Superior temporal gyrus (tissue), 1 donor: ENCODE measurements at regions not wholly inside any gene's neighbourhood (a gene's known extent, or its start where the extent isn't known, plus 50 kb on each side); places are given as distances from the start of the nearest gene placed in this dataset.

ENCODE experiments used
- DNase-seq: peaks from one replicate; pipeline ENCODE4 v3.0.0-alpha.2; 2016; ENCODE audit errors: extremely low spot score

GRCh38 chr1:209265301-209265700 lies 318.2 kb upstream of the CAMK1G start:
- no peak for DNase-seq

GRCh38 chr1:209266590-209267205 lies 316.8 kb upstream of the CAMK1G start:
- DNase-seq, result peak; percentile 19

DNA sequence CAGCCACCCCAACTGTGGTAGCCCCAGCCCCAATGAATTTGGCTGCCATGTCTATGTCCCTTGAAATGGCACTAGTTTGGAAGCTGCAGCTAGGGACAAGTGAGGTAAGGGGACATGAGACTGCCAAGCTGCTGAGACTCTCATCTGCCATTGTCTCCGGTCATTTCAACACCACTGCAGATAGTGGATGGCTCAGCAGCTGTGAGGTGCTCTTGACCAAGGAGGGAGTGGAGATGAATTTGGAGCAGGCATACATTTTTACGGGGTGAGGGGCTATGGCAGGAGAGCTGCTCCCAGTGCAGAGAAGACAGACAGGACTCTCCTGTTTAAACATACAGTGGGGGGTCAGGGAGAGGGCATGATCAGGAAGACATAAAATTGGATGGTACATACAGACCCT lies 315.5 kb upstream of the CAMK1G start:
- DNase-seq, result no peak

DNA sequence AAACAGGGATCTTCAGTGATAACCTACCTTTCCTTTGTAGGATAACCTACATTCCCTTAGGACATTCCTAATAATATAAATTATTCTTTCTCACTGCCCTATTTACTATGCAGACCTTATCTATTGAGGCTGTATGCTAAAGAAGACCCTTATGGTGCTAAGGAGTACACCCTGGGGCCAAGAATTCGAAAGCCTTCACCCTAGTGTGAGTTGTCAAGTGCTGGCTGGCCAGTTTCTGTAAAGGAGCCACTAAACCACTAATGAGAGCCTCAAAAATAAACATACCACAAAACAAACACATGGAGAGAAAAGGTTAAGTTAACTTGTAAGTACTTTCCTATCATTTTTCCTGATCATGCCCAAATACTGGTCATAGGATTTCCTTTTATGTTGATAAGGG lies 315.0 kb upstream of the CAMK1G start:
- no peak for DNase-seq

GRCh38 chr1:209276321-209276720 lies 307.2 kb upstream of the CAMK1G start:
- no peak for DNase-seq

- no peak for DNase-seq
Measured at GRCh38 chr1:209277662-209278061, 305.9 kb upstream of the CAMK1G start.

DNA sequence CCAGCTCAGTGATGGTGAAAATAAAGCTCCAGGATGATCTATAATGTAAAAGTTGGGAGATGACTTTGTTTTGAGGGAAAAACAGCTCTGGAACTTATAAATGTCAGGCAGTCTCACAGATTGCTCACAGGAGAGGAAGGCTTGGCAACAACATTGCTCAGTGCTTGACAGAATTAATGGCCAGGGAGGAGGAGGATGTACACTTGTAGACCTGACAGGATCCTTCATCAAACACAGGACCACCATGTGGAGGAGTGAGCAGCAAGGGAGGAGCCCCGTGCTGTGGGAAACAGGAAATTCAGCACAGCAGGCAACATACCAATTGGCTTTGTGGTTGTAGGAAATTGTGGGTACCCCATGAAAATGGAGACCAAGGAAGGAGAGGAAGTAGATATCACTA lies 291.8 kb upstream of the CAMK1G start:
- DNase-seq, result no peak

GRCh38 chr1:209302779-209303568 lies 280.5 kb upstream of the CAMK1G start:
- DNase-seq, result no peak

DNA sequence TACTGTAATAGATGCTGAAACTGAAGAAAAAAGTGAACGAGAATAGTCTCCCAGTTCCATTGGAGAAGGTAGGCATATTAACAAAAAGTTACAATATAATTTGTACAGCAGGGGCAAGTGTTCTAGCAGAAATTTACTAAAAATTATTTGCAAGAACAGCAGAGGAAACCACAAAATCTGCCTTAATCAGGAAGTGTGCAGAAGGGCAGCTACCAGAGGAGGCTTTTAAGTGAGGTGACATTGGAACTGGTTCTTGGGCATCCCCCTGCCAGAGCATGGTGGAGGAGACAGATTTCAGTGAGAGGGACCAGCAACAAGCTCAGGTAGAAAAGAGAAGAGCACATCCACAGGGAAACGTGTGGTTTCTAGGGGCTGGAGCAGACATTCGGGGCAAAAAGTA lies 279.3 kb upstream of the CAMK1G start:
- DNase-seq, result no peak

DNA sequence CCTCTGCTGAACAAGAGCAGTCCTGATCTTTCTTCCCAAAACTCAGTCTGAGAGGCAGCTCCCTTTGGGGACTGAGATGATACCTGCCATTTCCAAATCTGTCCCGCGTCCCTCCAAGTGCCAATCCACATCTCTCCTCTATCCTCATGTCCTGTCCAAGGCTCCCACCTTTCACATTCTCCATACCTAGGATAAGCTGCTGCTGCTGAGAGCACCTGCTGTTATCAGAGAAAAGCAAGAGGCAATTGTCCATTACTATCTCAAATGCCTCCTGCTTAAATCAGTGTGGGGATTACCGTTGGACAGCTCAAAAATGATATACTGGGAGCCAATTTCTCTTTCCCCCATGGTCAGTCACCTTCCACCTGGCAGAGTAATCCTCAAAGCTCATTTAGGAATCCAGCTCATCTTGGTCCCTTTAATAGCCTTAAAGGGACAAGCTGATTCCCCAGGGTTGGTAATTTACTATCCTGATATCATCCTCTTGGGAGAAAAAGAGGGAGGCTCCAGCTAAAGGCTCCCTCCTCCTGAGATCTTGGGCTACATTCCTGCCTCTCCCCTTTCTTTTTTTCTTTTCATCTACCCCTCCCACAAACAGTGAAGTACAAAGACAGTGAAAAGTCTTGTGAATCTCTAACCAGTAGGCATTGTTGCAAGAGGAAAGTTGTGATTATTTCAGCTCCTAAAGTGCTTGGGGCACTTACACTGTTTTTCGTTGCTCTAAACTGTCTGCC lies 278.1 kb upstream of the CAMK1G start:
- DNase-seq, result no peak

DNA sequence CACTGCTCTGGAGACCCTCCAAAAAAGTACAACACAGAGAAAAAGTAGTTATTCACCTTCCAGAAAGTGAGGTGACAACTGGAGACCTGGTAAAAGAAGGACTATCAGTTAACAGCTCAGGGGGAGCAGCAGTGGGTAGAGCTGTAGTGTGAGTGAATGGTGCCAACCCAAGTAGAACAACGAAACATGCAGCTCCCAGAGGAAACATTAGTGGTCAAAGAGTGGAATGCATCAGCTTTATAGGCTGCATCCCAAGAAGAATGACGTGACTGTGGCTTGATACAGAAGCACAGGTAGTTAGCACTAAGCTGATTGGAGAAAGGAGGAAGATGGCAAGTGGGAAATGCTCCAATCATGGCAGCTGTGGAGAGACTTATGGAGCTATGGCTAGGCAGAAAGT lies 275.7 kb upstream of the CAMK1G start:
- DNase-seq, result no peak

DNA sequence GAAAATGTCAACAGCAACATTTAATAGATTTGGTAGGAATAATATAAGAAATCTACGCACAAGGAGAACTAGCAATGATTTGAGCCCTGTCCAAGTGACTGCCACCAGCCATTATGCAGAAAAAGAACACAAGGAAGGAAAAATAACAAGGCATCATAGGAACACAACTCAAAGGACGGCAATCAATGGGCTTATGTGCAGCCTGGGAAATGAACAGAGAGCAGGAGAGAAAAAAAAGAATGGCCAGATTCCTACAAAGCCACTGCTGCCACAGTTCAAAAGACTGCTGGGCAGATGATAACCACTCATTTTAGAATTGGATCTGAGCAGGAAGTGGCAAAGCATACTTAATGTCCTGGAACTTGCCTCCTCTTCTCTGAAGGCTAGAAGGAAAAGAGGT lies 274.3 kb upstream of the CAMK1G start:
- DNase-seq, result no peak

- DNase-seq, result no peak
Measured at GRCh38 chr1:209311770-209312169, 271.7 kb upstream of the CAMK1G start.

DNA sequence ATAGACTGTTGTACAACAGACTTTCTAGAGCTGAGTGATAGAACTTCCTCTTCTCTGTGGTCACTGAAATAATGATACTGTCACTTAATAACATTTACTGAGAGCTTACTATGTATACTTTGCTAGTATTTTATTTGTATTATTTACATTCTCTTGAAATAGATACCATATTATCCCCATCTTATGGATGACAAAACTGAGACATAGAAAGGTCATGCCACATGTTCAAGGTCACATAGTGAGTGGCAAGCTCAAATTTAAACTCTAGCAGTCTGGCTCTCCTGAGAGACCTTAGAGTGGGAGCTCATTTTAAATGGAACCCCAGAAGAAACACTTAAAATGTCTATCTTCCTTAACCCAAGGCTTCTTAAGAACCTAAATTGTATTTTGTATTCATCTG lies 266.6 kb upstream of the CAMK1G start:
- DNase-seq, result no peak

GRCh38 chr1:209318181-209319056 lies 265.1 kb upstream of the CAMK1G start:
- peak; percentile 16 for DNase-seq

DNA sequence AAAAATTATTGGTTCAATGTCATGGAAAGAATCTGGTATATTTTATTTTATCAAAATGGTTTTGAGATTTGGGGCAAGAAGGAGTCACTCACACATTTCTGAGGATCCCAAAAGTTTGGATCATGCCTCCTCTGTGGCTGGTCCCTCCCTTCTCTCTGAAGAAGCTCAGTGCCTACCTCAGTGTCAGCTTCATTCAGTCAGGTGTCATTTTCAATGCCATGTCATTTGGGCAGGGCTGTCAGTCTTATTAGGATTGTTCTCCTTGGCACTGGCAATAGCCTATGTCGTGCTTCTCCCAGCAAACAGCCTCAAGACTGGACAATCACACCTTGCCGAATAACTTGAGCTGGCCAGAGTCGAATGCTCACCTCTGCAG lies 264.5 kb upstream of the CAMK1G start:
- no peak for DNase-seq

DNA sequence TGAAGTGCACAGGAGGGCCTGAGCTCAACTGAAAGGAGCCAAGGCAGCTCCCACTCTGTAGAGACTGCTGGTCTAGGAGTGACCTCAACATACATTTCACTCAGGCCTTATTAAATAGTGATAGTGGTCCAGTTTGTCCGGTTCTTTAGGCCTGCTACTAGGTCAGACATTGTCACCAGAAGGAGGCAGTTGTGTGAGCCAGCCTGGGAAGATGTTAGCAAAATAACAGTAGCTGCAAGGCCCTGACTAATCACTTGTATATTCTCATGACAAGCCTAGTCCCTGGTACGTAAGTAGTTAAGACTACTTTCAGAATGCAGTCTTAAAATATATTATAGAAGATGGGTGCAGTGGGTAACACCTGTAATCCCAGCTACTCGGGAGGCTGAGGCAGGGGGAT lies 264.0 kb upstream of the CAMK1G start:
- no peak for DNase-seq

DNA sequence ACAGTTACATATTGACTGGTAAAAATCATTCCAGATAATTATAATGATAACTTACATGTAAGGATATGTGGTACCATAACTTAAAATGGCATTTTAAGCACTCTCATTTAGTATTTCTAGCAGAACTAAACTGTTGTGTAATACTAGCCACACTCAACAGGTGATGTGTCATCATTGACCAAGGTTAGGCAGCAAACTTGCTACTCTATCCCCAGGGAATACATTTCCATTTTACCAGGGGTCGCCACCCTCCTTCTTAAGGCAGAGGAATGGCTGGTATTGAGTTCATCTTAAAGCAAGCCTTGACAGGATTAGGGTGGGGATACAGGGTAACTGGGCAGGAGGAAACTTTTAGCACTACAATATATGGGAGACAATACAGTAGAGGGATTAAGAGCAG lies 259.8 kb upstream of the CAMK1G start:
- no peak for DNase-seq

GRCh38 chr1:209324901-209325871 lies 258.3 kb upstream of the CAMK1G start:
- DNase-seq, result no peak

DNA sequence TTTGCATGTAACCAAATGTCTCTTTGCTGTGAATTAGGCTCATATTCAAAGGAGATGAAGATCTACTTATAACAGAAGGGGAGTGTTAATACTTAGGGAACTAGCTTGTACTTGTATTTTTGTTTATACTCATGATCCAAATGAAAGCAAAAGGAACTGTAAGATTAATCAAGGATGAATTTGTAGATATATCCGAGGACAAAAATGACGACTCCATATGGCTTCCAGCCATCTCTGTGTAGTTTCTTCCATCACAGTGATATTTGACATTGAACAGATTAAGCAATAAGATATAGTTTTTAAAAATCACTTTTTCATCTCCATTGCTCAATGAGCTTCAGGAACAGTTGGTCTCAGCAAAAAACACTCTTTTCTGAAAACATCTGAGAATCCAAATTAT lies 257.4 kb upstream of the CAMK1G start:
- no peak for DNase-seq

- DNase-seq, result no peak
Measured at GRCh38 chr1:209326831-209327230, 256.7 kb upstream of the CAMK1G start.
